ENCODE measurements at regions not wholly inside any gene's neighbourhood (a gene's known extent, or its start where the extent isn't known, plus 50 kb on each side); places are given as distances from the start of the nearest gene placed in this dataset.

- TF ChIP-seq CEBPB (IDR thresholded peaks at IDR 0.05) (no peak), HOXB5 (CRISPR knock-in tag; IDR thresholded peaks at IDR 0.05) (no peak), MAX (IDR thresholded peaks at IDR 0.05) (no peak), USF2 (IDR thresholded peaks at IDR 0.05) (no peak), CHD4 (IDR thresholded peaks at IDR 0.05; ENCODE audit: borderline replicate concordance) (no peak), TFCP2L1 (CRISPR knock-in tag; IDR thresholded peaks at IDR 0.05) (no peak)
- TF ChIP-seq, protein P1, sequence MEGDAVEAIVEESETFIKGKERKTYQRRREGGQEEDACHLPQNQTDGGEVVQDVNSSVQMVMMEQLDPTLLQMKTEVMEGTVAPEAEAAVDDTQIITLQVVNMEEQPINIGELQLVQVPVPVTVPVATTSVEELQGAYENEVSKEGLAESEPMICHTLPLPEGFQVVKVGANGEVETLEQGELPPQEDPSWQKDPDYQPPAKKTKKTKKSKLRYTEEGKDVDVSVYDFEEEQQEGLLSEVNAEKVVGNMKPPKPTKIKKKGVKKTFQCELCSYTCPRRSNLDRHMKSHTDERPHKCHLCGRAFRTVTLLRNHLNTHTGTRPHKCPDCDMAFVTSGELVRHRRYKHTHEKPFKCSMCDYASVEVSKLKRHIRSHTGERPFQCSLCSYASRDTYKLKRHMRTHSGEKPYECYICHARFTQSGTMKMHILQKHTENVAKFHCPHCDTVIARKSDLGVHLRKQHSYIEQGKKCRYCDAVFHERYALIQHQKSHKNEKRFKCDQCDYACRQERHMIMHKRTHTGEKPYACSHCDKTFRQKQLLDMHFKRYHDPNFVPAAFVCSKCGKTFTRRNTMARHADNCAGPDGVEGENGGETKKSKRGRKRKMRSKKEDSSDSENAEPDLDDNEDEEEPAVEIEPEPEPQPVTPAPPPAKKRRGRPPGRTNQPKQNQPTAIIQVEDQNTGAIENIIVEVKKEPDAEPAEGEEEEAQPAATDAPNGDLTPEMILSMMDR (IDR thresholded peaks at IDR 0.05), result no peak
These were observed 211.6 kb downstream of the INHBA start (continued) for GRCh38 chr7:41491308-41491707.

GRCh38 chr7:41489885-41490284, 213.0 kb downstream of the INHBA start:
- ChIA-PET CTCF (no interaction called here), POLR2A (interaction anchor here (0.6 kb wide), 1 partner anchor 442 kb away, joined by 3 read pairs; no protein-coding TSS in a partner anchor)
- H3K4me3 ChIP-seq, result no peak overlapping the region
- TF ChIP-seq NR3C1 (IDR thresholded peaks at IDR 0.05), result no peak
- no peak for TF ChIP-seq CHD2 (IDR thresholded peaks at IDR 0.05; ENCODE audit: low read length, partially characterized antibody)
- TF ChIP-seq SMC3 (IDR thresholded peaks at IDR 0.05), result no peak
- no peak for TF ChIP-seq ZC3H11A (IDR thresholded peaks at IDR 0.05)
- TF ChIP-seq EP300 (IDR thresholded peaks at IDR 0.05), result no peak
- TF ChIP-seq PHF8 (IDR thresholded peaks at IDR 0.05; ENCODE audit: borderline replicate concordance, low read depth), result no peak
- no peak for TF ChIP-seq GATA3 (IDR thresholded peaks at IDR 0.05; ENCODE audit: borderline replicate concordance)
- TF ChIP-seq RAD21 (conservative IDR thresholded peaks at IDR 0.05 in 1 of 2, IDR thresholded peaks at IDR 0.05 in 1 of 2), result no peak
- no peak for TF ChIP-seq RFX5 (IDR thresholded peaks at IDR 0.05)
- TF ChIP-seq HMGXB4 (CRISPR knock-in tag; IDR thresholded peaks at IDR 0.05; ENCODE audit: borderline replicate concordance), result no peak
- TF ChIP-seq, protein P2, sequence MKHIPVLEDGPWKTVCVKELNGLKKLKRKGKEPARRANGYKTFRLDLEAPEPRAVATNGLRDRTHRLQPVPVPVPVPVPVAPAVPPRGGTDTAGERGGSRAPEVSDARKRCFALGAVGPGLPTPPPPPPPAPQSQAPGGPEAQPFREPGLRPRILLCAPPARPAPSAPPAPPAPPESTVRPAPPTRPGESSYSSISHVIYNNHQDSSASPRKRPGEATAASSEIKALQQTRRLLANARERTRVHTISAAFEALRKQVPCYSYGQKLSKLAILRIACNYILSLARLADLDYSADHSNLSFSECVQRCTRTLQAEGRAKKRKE (CRISPR knock-in tag; IDR thresholded peaks at IDR 0.05; ENCODE audit: low read depth), result no peak
- no peak for TF ChIP-seq EHF (CRISPR knock-in tag; IDR thresholded peaks at IDR 0.05)
- no peak overlapping the region for H3K4me2 ChIP-seq
- no peaks in the 10 kb centered on the region for H3K4me1 ChIP-seq
- DNase-seq (ENCODE audit: low read depth in 1 of 2, low spot score in 1 of 2) (no peak), FAIRE-seq (no peak), ATAC-seq (no peak)
- WGBS (ENCODE audit: missing lambda C conversion rate), result 41% methylated on average over 2 of the region's 2 CpGs
- no peaks in the 10 kb centered on the region for H3K9me3 ChIP-seq
- no peak overlapping the region for H3K27ac ChIP-seq

DNA sequence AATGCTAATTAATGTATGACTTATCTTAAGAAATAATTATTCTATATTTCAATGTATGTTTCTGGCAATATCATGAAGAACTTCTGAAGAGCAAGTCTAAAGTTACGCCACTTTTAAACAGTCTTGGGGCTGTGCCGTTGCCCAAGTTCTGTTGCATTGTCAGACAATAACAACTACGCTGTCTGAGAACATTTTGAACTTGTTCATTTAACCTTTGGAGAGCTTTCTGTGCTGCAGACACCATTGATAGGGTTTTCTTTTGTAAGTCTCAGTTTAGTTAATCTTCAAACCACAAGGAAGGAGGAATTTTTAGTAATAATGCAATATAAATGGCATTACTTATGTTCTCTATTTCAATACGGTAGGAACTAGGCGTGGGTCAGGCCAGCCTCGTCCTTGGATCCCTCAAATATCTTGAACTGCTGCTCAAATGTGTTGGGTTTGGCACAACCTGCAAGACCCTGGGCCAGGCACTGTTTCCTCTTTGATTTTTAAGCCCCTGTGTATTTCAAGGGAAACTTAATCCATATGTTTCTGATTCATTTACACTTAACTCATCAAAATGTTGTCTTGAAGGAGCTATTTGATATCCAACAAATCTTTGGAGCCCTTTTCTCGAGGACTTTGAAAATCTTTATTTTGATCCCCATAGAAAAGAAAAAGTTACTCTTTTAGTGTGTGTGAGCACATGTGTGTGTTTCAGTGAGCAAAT, 215.5 kb downstream of the INHBA start:
- FAIRE-seq, result no peak
- no peak for ATAC-seq
- Histone ChIP-seq H3K4me1 (no peaks in the 10 kb centered on the region), H3K4me2 (no peak overlapping the region), H3K4me3 (no peak overlapping the region), H3K27ac (no peak overlapping the region), H3K9me3 (no peaks in the 10 kb centered on the region)
- 21% methylated on average over 7 of the region's 7 CpGs for WGBS (ENCODE audit: missing lambda C conversion rate)
- DNase-seq (ENCODE audit: low read depth in 1 of 2, low spot score in 1 of 2), result no peak
- TF ChIP-seq RAD21 (conservative IDR thresholded peaks at IDR 0.05 in 1 of 2, IDR thresholded peaks at IDR 0.05 in 1 of 2) (no peak), USF2 (IDR thresholded peaks at IDR 0.05) (no peak), FOXS1 (CRISPR knock-in tag; IDR thresholded peaks at IDR 0.05) (no peak), FOSL2 (IDR thresholded peaks at IDR 0.05) (no peak), FOSL2 (CRISPR knock-in tag; IDR thresholded peaks at IDR 0.05) (no peak), CBX2 (IDR thresholded peaks at IDR 0.05; ENCODE audit: borderline replicate concordance, low read depth) (no peak), JUN (IDR thresholded peaks at IDR 0.05) (no peak)
- TF ChIP-seq, protein P3, sequence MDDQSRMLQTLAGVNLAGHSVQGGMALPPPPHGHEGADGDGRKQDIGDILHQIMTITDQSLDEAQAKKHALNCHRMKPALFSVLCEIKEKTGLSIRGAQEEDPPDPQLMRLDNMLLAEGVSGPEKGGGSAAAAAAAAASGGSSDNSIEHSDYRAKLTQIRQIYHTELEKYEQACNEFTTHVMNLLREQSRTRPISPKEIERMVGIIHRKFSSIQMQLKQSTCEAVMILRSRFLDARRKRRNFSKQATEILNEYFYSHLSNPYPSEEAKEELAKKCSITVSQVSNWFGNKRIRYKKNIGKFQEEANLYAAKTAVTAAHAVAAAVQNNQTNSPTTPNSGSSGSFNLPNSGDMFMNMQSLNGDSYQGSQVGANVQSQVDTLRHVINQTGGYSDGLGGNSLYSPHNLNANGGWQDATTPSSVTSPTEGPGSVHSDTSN (IDR thresholded peaks at IDR 0.05), result no peak
- POLR2A ChIA-PET, result no interaction called here
- CTCF ChIA-PET, result interaction anchor here (0.6 kb wide), 1 partner anchor 1825 kb away, joined by 4 read pairs; no protein-coding TSS in a partner anchor

All from A549 (cell line).